22Rv1 (cell line): ENCODE measurements at regions not wholly inside any gene's neighbourhood (a gene's known extent, or its start where the extent isn't known, plus 50 kb on each side); places are given as distances from the start of the nearest gene placed in this dataset.

Experiments
- H3K27ac ChIP-seq: fragments of 450-650 bp; 2 replicates; pipeline ENCODE4 v1.5.1; 2017
- ZFX ChIP-seq: fragments of 450-650 bp; IDR thresholded peaks from 2 replicates; pipeline ENCODE4 v1.6.1; 2017; ENCODE audit warnings: antibody characterized with exemption, borderline replicate concordance
- TF ChIP-seq, protein P1 (sequence below): fragments of 450-650 bp; IDR thresholded peaks from 2 replicates; pipeline ENCODE4 v1.5.1; 2017; ENCODE audit warnings: mild to moderate bottlenecking

DNA sequence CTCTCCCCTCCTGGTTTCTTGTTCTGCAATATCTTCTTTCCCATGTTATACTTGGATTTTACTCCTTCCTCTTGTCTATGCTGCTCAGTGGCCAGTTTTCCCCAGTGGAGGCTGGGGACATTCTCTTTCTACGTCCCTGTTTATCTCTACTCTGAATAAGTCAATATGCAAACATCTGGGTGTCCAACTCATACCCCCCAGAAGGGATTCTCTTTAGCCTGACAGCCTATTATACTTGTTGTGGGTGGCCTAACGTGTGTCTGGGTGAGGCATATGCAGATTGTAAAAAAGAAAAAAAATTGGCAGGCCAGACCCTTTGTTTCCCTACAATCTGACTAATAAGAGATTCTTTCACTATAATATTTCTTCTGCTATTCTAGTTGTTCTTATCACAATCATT, 134.2 kb upstream of the MAF start:
- no peak for TF ChIP-seq ZFX
- TF ChIP-seq, protein P1, sequence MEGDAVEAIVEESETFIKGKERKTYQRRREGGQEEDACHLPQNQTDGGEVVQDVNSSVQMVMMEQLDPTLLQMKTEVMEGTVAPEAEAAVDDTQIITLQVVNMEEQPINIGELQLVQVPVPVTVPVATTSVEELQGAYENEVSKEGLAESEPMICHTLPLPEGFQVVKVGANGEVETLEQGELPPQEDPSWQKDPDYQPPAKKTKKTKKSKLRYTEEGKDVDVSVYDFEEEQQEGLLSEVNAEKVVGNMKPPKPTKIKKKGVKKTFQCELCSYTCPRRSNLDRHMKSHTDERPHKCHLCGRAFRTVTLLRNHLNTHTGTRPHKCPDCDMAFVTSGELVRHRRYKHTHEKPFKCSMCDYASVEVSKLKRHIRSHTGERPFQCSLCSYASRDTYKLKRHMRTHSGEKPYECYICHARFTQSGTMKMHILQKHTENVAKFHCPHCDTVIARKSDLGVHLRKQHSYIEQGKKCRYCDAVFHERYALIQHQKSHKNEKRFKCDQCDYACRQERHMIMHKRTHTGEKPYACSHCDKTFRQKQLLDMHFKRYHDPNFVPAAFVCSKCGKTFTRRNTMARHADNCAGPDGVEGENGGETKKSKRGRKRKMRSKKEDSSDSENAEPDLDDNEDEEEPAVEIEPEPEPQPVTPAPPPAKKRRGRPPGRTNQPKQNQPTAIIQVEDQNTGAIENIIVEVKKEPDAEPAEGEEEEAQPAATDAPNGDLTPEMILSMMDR, result no peak
- H3K27ac ChIP-seq, result no peak overlapping the region

DNA sequence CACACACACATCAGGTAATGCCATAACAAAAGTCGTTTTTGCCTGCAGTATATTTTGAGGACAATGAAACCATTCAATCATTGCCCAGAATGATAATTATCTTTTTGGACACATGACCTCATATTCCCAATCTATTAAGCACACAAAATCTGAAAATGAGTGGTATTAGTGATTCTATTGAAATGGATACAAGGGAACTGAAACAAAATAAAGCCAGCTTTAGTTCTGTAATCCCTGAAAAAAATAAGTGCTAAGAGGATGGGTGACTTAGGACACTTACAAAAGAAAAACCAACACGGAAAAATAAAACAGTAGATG, 128.3 kb upstream of the MAF start:
- TF ChIP-seq, protein P1, result no peak
- no peak for TF ChIP-seq ZFX
- H3K27ac ChIP-seq, result no peak overlapping the region

DNA sequence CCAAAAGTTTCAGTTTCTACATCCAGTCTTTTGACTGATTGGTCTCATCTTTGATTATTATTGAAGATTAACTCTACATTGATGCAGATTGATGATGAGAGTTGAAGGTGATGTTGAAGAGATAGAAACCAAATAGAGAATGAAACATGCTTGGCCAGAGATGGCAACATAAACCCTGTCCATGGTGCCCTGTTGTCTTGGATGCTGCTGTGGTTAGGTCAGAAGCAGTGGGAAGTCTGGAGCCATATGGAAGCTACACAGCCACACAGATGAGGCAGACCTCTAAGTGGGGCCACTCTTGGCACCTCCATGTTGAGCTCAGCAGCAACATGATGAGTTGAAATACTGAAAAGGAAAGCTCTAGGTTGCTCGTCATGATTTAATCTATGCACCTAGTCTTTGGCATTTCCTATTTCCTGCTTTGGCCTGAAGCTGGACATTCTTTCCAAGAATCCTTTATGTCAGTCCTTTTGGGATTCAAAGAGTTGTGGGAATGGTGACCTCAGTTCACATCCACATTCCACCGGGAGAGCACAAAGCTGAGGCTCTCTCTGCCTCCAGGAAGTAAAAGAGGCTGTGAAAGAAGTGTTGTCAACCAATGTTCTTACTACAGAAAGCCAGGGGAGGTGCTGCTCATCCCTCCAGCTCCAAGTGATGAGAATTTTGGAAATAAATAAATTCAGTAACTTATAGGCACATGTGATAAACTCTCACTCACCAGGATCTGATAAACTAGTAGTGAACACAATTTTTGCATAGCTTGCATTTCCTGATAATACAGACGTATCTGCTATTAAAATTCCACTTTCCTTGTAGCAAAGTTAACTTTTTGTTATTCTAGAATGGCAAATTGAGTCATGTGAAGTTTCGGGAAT, 127.7 kb upstream of the MAF start:
- no peak overlapping the region for H3K27ac ChIP-seq
- TF ChIP-seq, protein P1, result no peak
- no peak for TF ChIP-seq ZFX

DNA sequence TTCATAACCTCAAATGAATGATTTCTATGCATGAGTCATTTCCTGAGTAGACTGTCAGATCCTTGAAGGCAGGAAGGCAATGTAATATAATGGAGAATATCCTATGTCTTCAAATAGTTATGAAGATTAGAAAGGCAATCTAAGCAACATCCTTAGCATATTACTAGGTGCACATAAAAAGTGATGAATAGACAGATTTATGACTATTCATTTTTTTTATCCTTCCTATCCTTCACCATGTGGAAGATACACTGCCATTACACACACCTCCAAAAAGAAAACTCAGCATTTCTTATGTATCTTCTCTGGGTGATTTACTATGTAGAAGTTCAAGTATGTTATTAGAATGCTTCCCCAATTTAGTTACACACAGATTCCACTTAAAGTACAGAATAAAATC, 126.4 kb upstream of the MAF start:
- no peak overlapping the region for H3K27ac ChIP-seq
- TF ChIP-seq, protein P1, result no peak
- no peak for TF ChIP-seq ZFX

DNA sequence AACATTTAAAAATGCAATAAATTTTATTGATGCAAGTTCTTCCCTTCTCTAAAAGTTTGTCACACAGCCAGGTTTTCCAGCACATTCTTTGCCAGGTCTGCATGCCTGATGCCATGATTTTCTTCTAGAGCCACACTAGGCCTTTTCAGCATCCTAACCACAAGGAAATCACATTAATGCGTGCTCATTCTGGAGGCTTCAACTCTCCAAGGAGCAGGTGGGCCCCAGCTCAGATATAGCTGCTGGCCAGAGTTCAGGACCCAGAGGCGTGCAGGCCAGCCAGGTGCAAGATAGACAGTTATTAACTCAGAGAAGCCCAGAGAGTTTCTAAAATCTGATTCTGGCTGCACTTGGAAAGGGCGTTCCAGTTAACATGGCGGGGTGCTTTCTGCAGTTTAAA, 124.5 kb upstream of the MAF start:
- H3K27ac ChIP-seq, result no peak overlapping the region
- no peak for TF ChIP-seq ZFX
- TF ChIP-seq, protein P1, result no peak

DNA sequence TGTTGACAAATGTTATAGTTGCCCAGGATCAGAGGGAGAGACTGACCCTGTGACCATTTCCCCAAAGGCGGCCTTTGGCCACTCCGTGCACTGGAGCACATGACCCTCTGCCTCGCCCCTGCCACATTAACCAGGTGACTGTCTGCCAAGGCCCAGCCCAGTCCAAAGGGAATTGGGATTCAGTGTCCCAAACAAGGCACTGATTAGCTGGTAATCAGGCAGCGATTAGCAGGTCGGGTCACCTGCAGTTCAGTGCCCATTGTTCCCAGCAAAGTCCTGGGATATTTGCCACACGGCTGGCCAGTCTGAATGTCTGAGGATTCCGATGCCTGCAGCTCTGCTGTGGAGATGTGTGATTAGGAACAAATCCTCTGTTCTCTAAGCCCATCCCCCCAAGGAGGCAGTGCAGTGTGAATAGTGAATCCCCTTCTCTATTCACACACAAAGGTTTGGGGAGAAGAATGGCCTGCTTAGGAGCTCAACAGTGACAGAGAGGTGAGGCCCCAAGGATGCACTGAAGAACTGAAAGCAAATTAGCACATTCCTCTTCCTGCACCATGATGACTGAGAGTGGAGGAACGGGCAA, 123.1 kb upstream of the MAF start:
- no peak for TF ChIP-seq ZFX
- TF ChIP-seq, protein P1, result no peak

DNA sequence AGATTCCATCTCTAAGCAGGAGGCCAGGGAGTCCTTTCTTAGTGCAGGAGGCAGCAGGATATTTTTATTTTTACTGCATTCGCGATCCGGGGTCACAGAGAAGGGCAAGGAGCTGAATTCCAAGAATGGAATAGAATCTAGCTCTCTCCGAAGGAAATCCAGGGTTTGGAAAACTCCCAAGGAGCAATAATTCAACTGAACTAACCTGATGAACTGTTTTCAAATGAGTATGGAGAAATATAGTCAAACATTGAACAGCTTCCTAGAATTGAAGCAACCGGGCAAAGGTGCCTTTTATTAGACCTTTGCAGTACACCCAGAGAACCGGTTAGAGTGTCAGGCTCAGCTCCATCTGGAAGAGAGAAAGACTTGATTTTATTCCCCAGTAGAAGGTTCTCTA, 120.7 kb upstream of the MAF start:
- no peak overlapping the region for H3K27ac ChIP-seq
- TF ChIP-seq ZFX, result no peak
- TF ChIP-seq, protein P1, result no peak

More for the DNA sequence above, 123.1 kb upstream of the MAF start:
- no peak overlapping the region for H3K27ac ChIP-seq
